Breast epithelium (tissue), 3 donors: ENCODE measurements at regions not wholly inside any gene's neighbourhood (a gene's known extent, or its start where the extent isn't known, plus 50 kb on each side); places are given as distances from the start of the nearest gene placed in this dataset.

ENCODE experiments used
- CTCF ChIP-seq, 3 donors: fragments of 450-650 bp; IDR thresholded peaks; one replicate each; pipeline ENCODE4 v1.5.1; 2016 to 2017; ENCODE audit warnings: antibody characterized with exemption in 3 of 3, mild to moderate bottlenecking in 3 of 3, moderate library complexity in 3 of 3
- POLR2A ChIP-seq: fragments of 450-650 bp; IDR thresholded peaks from one replicate; pipeline ENCODE4 v1.6.1; 2016; ENCODE audit warnings: antibody characterized with exemption, mild to moderate bottlenecking, moderate library complexity
- POLR2AphosphoS5 ChIP-seq, 3 donors: sonication (generic); formaldehyde crosslinking; IDR thresholded peaks; one replicate each; pipeline ENCODE4 v1.6.1; 2017; ENCODE audit warnings: antibody characterized with exemption in 3 of 3

DNA sequence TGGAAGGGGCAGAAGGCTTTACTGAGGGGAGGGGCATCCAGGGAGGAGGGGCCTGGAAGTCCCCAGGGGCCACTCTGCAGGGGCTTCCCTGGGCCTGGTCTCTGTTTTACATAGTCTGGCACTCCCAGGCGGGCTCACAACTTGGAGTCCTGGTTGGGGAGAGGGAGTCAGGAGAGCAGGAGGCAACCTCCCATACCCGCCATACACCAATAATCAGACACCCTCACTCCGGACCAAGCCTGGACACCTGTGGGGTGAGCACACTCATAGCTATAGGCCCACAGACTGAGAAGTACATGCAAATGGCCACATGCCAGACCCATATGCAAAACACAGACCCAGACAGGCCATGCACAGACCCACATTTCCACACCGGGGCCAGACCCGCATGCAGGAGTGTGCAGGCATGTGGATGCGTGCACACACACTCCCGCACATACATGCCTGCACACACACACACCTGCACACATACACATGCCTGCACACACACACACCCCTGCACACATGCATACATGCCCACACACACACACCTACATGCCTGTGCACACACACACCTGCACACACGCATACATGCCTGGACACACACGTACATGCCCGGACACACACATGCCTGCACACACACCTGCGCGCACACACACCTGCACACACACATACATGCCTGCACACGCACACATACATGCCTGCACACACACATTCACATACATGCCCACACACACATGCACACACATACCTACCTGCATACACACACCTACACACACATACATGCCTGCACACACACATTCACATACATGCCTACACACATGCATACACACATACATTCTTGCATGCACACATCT, 89.5 kb upstream of the RUNX3 start:
- TF ChIP-seq CTCF (IDR thresholded peaks at IDR 0.05) (no peak), POLR2A (no peak), POLR2AphosphoS5 (IDR thresholded peaks at IDR 0.05) (no peak)
